T47D (cell line): ENCODE measurements at regions not wholly inside any gene's neighbourhood (a gene's known extent, or its start where the extent isn't known, plus 50 kb on each side); places are given as distances from the start of the nearest gene placed in this dataset.
"Not testable (repeated sequence)": the region's sequence is repeated elsewhere in the genome, so short reads cannot be mapped to it uniquely, and the experiment has no call there.

Experiments used
- DNase-seq, 2 experiments: peaks; one replicate each; pipeline versions ENCODE4 v3.0.0 to v3.0.0-alpha.2; 2011 to 2012; ENCODE audit warnings: low read depth in 1 of 2, low spot score in 1 of 2
- JUND ChIP-seq: IDR thresholded peaks from 2 replicates; pipeline ENCODE4 v1.6.1; 2012; ENCODE audit warnings: low read depth
- in situ Hi-C: cut with HindIII; loops from 2 replicates; pipeline ENCODE4 v1.10.0; 2016; ENCODE audit warnings: low sequenced_read_pairs, low pct_unique_long_range_greater_than_20kb

DNA sequence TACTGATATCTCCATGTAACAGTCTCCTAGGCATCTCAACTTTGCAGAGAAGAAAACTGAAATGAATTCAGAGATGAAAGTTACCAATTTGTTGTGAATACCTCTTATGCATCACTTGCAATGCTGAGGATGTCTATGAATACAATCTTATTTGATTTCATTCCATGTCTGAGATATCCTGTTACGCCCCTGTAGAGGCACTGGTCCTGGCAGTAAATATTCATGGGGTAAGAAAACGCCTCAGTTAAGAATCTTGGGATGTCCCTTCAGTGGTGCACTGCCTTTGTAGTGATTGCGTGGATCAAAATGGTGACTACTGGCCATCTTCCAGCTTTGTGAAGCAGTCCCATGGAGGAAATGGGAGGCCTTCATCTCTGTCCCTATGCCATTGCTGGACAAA lies 229.1 kb upstream of the C9orf72 start:
- in situ Hi-C loops = no loop called here
- no peak for TF ChIP-seq JUND
- no peak for DNase-seq

DNA sequence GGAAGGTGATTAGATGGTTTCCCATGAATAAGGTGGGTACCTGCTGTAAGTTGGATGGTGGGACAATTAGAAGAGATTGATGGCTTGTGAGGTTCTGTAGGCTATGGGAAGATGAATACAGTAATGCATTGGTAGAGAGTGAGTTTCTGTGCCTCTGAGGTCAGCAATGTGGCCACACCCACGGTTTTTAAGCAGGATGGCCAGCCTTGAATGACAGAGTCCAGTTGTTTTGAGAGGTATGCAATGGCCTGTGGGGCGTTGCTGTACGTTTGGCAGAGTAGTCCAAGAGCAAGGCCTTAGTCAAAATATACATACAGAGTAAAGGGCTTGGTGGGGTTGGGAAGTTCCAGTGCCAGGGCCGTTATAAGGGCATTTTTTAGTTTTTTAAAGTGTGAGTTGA lies 235.6 kb upstream of the C9orf72 start:
- TF ChIP-seq JUND = no peak
- DNase-seq = no peak
- in situ Hi-C loops = no loop called here

DNA sequence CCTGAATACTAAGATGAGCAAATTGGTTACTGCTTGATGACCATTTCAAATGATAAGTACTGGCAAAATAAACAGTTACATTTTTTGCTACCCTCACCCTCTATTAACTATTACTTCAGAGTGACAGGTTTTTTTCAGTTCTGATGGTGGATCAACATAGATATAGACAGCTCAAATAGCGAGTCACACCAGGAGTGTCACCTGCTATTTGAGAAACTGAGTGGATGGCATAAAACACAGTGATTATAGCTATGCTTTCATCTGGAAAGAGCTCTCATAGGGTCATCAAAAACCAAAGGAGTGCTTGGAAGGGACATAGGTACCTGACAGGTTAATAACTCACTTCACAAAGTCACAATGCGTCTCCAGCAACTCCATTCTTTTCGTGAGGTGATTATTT lies 244.5 kb upstream of the C9orf72 start:
- no peak for TF ChIP-seq JUND
- in situ Hi-C loops = no loop called here
- DNase-seq = no peak

DNA sequence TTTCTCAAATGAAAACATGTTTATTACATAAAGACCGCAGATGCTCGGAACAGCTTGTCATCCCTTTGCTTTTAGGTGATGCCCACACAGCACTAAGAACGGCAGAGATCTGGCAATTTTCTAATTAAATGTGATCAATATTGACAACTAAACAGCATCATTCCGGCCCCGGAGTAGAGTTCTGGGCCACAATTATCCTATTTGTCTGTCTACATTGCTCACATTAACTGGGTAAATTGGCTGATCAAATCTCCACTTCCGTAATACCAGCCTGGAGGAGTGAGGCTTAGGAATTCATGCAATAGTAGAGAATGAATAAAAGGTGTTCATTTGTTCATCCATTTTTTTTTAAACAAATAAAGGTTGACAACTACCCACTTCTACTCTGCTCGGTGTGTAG lies 245.1 kb upstream of the C9orf72 start:
- in situ Hi-C loops = no loop called here
- no peak for DNase-seq
- TF ChIP-seq JUND = no peak

- no peak for TF ChIP-seq JUND
- no peak for DNase-seq
- in situ Hi-C loops = no loop called here
These were observed 255.6 kb upstream of the C9orf72 start for GRCh38 chr9:27828908-27829307.

DNA sequence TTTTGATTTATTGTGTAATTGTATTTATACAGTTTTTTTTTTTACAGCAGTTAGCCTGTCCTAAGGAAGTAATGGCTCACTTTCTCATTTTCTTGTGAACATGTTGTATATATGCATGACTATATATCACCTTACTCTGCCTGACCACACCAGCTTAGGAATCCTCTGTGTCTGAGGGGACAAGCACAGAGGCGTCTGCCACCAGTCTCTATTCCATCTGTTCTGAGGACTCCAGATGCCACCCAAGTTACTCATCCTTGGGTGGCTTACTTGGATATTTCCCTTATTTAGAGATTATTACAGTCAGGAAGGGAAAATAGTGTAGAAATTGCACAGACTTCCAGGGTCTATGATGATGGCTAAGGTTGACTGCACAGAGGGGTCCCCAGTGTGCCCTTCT lies 256.3 kb upstream of the C9orf72 start:
- in situ Hi-C loops = no loop called here
- no peak for TF ChIP-seq JUND
- no peak for DNase-seq

- not testable (repeated sequence) for DNase-seq
These were observed 258.8 kb upstream of the C9orf72 start for GRCh38 chr9:27832108-27832507.

DNA sequence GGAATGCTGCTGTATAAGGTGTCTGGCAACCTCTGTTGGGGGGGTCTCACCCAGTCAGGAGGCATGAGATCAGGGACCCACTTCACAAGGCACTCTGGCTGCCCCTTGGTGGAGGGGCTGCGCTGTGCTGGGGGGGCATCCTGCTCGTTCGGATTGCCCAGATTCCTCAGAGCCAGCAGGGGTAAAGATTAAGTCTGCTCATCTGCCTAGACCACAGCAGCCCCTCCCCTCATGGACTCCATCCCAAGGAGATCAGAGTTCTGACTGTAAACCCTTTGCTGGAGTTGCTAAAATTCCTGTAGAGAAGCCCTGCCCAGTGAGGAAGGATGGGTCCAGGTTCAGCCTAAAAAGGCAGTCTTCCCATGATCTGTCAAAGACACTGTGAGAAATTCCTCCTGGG lies 262.0 kb upstream of the C9orf72 start:
- in situ Hi-C loops = no loop called here
- TF ChIP-seq JUND = no peak

More at GRCh38 chr9:27832108-27832507, 258.8 kb upstream of the C9orf72 start:
- in situ Hi-C loops = not testable (repeated sequence)

DNA sequence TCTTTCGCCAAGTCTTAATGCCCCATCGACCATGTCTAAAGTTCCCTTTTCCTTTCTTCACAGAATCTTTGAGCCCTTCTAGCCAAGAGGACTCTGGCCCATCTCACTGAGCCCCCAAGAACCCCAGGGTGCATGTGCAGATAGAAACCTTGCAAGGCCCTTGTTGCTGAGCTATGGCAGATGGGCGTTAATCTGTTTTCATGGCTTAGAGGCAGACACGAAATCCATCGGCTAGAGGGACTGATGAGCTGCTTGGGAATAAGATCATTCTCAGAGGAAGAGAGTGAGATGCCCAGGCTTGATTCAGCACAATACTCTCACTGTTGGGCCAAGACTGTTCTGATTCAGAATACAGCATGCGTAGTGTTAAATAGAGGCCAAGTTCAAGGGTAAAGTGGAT lies 262.5 kb upstream of the C9orf72 start:
- in situ Hi-C loops = no loop called here
- DNase-seq = no peak
- TF ChIP-seq JUND = no peak

More for the DNA sequence above, 262.0 kb upstream of the C9orf72 start:
- no peak for DNase-seq

DNA sequence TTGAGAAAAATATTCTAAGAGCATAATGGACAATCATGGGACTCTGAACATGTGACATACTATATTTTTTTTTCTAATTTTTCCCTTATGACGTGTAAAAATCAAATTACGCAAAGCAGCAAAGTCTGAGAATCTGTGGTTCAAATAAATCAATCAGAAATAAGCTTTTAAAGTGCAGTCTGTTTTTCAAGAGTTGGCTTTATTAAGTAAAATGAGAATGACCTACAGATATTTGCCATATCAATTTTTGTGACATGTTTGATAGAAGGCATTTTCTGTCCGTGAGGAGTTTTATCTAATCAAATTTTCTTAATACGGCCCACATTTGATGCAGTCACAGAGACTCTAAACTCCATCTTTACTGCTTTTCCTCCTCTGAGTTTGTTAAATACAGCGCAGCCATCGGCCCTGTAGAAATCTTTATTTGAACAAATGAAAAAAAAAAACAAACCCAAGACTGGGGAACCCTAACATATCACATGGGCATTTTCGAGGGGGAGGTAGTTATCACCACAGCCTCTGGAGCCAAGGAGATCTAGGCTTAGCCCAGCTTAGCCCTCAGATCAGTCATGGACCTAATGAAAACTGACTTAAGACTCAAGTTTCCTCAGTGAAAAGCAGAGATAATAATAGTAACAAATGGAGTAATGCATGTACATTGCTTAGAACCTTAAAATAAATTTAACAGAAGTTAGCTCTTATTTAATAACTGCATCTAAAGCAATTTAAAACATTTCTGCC lies 263.6 kb upstream of the C9orf72 start:
- in situ Hi-C loops = no loop called here
- TF ChIP-seq JUND = no peak
- DNase-seq = no peak

DNA sequence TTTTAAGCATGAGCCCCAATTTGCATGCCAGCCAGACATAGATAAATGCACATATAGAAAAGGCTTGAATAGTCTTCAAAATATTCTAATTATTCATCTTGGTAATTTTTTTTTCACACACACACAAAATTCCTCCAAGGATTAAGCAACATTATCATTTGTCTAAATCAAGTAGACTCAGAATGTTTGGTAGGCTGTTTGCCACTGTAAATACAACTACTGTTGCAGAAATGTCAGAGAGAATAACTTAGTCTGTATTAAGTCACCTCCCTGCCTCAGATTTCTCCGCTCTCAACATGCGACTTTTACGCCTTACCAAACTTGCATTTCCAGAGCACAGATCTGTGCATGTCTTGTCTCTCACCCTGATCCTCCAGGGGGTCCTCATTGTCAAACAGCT lies 265.6 kb upstream of the C9orf72 start:
- in situ Hi-C loops = no loop called here
- TF ChIP-seq JUND = no peak

DNA sequence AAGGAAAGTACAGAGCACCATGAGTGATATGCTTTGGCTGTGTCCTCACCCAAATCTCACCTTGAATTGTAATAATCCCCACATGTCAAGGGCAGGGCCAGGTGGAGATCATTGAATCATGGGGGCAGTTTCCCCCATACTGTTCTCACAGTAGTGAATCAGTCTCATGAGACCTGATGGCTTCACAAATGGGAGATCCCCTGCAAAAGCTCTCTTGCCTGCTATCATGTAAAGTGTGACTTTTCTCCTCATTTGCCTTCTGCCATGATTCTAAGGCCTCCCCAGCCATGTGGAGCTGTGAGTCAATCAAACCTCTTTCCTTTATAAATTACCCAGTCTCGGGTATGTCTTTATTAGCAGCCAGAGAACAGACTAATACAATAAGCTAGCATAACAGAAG lies 266.5 kb upstream of the C9orf72 start:
- DNase-seq, in situ Hi-C loops: not testable (repeated sequence)

More for the DNA sequence above, 265.6 kb upstream of the C9orf72 start:
- no peak for DNase-seq

GRCh38 chr9:27844797-27845196 lies 271.5 kb upstream of the C9orf72 start:
- in situ Hi-C loops = no loop called here
- no peak for DNase-seq

DNA sequence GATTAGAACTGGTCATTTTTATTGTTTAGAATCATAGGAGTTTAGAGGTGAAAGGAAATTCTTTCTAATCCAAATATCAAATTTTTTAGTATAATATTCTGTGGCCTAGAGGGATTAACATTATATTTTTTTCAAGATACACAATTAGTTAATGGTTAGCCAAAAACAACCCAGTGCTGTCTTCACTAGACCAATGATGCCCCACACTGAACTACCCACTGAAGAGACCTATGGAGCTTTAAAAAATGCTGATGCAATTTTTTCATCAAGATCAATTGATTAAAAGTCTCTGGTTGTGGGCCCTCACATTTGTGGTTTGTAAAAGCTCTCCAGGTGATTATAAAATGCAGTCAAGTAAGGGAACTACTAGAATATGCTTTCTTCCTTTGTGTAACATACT lies 274.1 kb upstream of the C9orf72 start:
- in situ Hi-C loops = no loop called here
- no peak for DNase-seq
- no peak for TF ChIP-seq JUND

More at GRCh38 chr9:27844797-27845196, 271.5 kb upstream of the C9orf72 start:
- no peak for TF ChIP-seq JUND

GRCh38 chr9:27847818-27848217 lies 274.5 kb upstream of the C9orf72 start:
- no peak for TF ChIP-seq JUND
- in situ Hi-C loops = no loop called here
- DNase-seq = no peak
